HG03432 (cell line): ENCODE measurements at regions not wholly inside any gene's neighbourhood (a gene's known extent, or its start where the extent isn't known, plus 50 kb on each side); places are given as distances from the start of the nearest gene placed in this dataset.

Source experiments
- ATAC-seq: cut with Tn5 transposase; IDR thresholded peaks from one replicate; pipeline ENCODE4 v1.9.1; 2021; ENCODE audit warnings: mild to moderate bottlenecking, moderate library complexity; ENCODE audit not compliant: unreplicated experiment

DNA sequence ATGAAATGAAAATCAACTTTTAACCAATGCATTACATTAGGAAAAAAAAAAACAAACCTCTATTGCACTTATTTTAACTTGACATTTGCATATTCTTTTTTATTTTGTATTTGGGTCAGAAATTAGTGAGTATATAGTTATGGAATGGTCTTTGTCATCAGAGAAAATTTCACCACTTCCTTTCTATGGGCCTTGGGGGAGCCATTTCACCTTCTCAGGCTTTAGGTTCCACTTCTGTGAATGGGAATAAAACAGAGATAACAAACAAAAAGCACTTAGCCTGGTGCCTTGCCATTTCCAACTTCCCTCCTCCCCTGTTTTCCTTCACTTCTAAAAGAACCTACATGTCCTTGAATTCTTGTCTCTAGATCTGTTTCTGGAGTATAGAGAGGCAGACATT lies 168.0 kb upstream of the STT3B start:
- ATAC-seq: no peak

DNA sequence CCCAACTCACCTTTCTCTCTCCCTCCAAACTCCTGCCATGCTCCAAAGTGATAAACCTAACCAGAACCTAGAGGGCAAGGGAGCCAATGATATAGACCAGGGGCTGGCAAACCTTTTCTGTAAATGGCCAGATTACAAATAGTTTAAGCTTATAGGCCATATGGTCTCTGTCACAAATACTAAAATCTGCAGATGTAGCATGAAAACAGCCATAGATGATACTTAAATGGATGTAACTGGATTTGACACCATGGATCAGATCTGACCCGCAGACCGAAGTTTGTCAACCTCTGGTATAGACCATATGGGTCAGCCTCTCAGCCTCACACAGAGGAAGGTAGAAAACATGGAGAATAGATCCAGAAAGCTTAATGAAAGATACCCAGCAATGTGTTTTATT lies 165.2 kb upstream of the STT3B start:
- no peak for ATAC-seq

DNA sequence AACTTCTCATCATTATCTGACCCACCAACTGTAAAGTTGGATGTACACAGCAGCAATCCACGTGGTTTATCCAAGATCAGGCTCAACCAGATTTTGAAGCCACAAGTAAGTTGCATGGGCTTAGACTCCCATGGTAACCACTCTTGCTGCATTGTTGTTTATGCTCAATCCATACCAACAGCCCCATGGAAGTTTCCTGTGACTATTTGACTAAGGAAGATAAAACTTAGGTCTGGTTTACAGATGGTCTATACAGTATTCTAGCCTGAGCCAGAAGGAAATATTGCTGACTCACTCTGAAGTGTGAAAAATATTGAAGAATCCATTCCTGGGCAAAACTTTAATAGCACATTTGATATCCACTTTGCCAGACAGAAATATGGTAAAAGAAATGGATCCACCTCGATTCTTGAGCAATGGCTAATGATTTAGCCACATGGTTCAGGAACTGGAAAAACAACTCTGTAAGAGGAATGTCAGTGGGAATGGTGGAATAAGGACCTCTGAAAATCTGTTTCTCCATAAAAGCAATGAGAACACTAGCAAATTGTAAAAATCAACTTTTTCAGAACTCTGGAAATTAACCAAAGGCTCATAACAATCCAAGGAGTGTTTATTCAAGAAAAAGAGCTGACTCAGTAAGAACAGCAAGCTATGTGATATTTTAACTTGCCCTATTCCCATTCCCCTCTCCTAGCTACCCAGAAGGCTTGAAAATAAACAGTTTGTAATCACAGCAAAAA lies 162.9 kb upstream of the STT3B start:
- no peak for ATAC-seq

DNA sequence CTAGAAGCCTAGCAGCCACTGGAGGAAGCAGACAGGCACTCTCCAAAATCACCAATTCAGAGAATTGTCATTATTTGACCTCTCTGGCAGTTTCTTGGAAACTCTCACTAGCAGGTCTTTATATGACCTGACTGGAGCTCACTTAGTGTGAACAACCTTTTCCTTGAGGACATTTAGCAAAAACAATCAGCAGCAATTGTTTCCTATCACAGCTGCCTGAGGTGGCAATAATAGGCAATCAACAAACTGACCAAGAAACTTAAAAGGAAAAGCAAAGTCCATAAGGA lies 162.4 kb upstream of the STT3B start:
- no peak for ATAC-seq

DNA sequence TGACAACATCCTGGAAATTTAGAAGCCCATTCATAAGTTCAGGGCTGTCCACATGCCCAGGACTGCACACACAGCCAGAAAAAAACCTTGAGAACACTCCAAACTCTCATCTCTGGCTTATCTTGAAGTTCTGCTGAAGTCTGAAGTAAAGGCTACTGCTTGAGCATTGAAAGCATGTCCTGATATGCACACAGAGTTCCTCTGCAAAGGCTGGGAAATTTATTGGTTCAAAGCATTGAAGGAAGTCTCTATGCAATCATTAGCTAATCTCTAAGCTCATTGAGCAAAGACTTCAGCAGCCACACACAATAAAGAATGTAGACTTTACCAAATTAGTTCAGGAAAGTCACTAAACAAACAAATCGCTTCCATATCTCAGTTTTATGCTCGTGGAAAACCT lies 162.0 kb upstream of the STT3B start:
- no peak for ATAC-seq

DNA sequence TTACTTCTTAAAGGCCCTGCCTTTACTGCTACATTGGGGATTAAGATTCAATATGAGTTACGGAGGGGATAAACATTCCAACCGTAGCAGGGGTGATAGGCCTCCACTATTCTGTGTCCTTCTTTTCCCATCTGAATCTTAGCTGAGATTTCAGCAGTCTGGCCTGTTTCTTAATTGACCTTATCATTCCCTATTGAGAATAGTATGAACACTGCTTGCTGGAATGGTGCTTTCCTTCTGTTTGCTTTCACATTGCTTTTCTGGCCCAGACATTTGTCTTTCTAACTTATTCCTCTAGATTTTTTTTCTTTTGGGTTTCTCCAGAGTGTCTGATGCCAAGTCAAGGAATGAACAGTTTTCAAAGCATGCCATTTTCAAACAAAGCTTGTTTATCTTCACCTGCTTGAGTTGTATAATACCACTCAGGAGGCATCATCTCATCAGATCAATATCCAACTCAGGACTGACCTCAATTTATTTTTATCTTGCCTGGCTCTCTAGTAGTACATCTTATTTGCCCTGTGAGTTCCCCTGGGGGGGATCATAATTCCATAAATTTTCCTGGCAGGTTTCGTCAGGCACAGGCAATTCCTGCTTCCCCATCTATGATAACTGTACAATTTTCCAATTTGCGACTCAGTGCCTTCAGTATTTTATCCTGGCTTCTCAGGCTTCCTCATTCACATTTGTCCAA lies 161.1 kb upstream of the STT3B start:
- no peak for ATAC-seq

DNA sequence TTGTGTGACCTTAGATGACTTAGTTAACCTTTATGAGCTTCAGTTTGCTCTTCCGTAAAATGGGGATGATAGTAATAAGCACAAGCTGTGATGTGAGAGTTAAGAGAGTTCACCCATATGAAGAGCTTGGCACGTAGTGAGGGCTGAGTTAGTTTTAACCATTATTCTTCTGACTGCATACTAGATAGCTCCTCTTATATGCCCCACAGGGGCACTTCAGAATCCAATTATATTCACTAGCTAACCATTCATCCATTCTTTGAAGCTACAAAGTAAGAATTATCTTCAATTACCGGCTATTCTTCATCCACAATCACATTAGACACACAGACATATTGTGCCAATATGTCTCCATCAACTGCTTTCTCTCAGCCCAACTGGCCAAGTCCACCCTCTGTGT lies 159.0 kb upstream of the STT3B start:
- ATAC-seq: no peak

DNA sequence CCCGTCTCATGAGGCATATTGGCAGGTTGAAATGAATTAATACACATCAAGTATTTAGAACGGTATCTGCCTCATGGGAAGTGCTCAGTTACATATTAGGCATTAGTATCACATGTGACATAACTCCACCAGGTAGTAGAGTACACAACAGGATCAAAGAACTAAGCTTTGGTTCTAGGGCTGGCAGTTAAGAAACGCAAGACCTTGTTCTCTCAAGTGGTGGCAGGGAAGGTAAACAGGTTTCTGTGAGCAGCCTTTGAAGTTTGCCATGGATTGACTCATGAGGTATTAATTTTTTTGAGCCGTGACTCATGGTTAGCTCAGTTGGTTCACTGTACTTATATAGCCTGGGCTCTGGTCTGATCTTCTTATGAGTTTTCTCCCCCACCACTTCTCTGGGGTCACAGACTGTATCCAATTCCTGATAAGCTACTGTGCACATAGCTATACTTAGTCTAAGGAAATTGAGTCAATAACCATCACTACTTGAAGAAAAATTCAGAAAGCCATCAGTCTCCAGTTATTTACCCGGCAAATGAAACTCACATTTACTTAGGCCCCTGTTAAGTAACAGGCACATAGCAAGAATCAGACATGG lies 155.6 kb upstream of the STT3B start:
- ATAC-seq: peak; percentile 60

DNA sequence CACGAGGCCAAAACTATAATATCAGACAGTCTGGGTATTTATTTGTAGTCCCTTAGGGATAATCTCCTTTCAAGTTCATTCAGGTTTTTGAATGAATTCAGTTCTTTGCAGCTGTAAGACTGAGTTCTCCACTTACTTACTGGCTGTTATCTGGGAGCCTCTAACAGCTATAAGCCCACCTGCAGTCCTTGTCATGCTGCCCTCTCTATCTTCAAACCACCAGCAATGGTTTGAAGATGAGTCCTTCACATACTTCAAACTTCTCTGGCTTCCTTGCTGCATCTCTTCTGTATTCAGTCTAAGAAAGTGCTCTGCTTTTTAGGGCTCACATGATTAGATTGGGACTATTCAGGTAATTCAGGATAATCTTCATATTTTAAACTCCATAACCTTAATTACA lies 154.5 kb upstream of the STT3B start:
- no peak for ATAC-seq

DNA sequence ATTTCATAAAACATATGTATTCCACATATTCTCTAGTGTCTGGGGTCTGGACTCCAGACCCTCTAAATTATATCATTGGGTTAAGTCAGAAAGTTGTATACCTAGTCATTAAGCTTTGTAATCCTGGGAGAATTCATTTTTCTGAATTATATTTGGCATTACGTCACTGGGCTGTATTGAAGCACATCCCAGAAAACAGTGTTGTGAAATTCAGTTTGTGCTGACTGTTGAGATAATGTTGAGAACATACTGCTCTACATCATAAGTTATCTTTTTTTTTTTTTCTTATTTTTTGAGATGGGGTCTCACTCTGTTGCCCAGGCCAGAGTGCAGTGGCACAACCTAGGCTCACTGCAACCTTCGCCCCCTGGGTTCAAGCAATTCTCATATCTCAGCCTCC lies 153.1 kb upstream of the STT3B start:
- ATAC-seq: no peak

DNA sequence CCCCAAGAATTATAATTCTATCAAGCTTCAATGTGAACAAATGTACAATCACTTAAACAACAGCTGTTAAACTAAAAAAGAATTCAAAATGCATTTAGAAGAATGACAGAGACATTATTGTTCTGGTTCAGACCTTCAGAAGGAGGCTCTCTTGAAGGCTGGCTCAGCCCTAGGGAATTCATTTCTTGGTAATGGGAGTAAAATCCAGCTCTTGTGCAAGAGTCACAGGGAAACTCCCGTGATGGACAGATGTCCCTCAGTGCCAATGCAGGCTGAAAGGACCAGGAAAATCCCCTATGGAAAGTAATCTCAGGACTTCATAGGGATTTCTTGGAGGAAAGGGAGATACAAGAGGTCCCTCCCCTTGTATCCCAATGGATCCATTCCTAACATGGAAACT lies 149.9 kb upstream of the STT3B start:
- no peak for ATAC-seq

DNA sequence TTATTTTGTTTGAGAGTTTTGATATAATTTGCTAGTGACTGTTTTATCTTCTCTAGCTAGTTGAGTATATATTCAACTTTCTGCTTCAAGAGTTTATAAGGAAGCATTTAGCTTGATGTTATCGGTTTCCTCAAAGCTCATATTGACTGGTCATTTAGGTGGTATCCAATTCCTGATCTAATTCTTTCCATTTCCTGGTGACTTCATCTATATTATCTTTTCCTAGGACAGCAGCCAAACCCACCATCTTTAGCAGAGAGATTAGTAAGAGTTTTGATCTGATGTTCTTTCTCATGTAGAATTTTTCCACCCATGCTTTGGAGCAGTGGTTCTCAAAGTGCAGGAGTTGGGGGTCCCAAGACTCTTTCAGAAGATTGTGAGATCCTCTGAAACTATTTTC lies 148.6 kb upstream of the STT3B start:
- no peak for ATAC-seq

DNA sequence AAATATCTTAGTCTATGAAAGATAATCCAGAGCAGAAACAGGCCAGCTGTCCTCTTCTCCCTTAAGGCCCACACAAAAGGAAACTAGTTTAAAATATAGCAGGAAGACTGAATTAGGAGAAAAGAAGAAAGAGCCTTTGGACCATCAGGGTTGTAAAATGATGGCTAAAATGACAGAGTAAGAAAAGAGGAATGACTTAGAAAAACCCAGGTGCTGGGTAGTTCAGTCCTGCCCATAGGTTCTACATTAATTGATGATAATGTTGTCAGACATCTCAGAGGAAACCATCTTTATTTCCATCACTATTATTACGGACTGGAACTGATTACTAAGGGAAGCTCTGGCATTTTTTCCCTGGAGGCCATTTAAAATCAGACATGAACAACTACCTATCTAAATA lies 142.8 kb upstream of the STT3B start:
- no peak for ATAC-seq

DNA sequence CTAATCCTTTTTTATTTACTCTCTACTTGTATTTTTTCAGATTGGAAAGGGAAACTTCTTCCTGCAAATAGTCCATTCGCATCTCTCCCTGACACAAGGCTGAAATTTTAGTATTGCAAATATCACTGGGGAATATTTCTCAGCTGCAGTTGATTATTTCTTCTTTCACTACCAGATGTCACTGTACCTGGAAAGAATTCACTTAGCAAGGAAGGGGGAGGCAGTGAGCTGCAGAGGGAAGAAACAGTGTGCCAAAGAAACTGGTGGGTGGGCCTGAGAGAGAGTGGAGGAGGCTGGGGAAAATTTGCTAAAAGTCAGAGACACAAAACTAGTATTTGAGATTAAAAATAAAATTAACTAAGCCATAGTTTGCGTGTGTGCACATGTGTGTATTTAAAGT lies 142.3 kb upstream of the STT3B start:
- no peak for ATAC-seq

DNA sequence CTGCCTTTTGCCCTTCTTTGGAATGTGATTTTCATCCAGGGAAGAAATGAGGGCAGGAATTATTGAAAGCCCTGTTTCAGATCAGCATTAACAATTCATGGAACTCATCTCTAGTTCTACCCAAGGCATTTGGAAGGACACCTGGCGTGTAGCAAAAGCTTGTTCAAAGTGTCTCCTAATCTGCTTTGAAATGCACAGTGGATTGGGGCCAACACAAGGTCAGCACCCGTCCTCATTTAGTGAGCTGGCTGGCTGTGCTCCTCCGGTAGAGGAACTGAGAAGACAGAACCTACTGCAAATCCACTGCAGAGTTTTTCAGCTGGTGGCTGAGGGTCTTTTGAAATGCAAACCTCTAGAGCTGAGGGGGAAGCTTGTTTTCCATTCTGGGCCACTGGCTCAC lies 141.6 kb upstream of the STT3B start:
- peak; percentile 56 for ATAC-seq

DNA sequence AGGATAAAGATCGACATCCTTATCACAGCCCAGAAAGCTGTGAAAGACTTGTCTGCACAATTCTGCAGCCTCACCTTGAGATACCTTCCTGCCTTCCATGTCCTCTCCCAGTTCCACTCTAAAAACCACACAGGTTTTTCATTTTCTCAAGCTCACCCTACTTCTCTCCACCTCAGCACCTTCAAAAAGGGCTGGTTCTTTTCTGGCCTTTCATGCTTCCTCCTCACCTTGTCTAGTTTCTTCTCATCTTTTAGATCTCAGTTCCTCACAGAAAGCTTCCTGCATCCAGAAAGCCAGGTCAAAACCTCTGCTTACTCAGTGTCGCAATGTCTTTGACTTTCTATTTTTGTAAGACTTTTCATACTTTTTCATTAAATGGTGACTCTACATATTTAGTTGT lies 140.2 kb upstream of the STT3B start:
- peak; percentile 65 for ATAC-seq

DNA sequence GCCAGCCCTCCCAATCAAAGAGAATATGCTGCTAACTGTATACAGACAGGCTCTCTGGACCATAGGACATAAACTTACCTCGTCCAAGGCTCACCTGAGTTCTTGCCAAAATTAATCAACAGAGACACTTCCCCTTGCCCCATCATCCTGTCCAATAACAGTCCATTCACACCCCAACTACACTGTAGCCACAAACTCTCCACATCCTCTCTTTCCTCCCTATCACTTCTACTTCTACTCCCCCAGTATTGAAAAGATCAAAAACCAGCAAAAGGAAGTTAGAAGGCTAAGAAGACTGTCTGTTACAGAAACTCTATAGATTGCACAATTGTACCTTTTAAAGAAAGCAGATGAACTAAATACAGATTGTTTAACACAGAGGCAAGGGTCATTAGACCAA lies 133.5 kb upstream of the STT3B start:
- ATAC-seq: peak; percentile 49

DNA sequence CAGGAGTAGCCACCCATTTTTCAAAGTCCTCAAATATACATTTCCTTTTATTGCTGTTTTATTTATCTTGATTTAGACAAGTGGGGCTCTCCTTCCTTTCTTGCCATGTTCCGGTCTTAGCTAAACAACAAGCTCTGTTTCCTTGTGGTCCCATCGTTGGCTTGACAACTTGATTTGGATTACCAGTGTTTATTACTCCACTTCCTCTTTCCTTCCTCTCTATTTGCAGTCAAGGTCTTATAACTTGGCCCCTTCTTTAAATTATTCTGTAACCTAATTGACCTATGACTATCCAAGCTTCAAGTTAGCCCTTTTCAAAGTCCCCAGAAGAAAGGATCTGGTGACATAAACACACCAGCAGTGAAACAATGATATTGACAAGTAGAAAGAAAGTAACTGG lies 130.6 kb upstream of the STT3B start:
- ATAC-seq: no peak

DNA sequence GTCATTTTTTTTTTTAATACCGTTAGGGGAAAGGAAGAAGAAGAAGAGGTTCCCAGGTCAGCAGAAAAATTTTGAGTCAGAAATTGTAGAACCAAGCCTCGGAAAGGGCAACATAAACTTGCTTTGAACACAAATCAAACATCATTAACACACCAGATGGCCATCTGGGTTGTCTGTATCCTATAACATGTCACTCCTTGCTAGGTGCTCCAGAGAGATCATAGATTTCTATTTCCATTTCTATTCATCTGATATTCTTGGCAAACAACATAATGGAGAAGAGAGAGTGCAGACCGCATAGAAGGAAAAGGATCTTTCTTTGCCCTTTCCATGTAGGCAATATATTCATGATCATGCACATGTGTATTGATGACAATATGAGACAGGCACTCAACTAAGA lies 129.5 kb upstream of the STT3B start:
- no peak for ATAC-seq

DNA sequence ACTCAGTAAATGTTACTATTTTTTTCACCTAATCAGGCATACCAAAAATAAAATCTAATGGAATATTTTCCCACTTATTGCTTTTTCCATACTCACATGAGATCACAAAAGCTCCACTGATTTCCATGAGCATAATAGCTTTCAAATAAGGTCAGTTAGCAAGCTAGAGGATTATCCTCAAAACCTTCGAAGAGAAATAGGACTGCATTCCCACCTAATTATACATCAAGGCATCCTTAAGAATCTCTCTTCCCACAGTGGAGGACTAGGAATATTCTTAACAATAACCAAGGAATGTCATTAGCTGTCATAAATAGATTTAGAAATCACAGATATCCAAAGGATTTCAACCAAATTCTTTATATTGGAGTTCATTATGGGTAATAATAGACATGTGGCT lies 127.9 kb upstream of the STT3B start:
- no peak for ATAC-seq

DNA sequence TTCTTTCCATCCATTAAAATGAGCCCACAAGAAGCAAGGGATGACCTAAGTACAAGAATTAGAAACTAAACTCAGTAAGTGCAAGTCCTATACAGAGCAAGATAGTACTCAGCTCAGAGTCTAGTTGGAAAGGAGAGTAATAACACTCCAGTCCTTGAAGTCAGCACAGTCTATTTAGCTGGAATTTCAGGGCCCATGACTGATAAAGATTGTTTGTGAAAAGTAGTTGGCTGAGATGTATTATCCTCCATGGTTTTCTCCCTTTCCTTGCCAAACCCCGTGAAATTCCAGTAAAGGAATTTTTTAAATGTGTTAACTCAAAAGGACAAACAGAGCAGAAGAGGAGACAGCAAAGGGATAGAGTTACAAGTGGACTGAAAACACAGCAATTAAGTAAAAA lies 127.2 kb upstream of the STT3B start:
- ATAC-seq: no peak

DNA sequence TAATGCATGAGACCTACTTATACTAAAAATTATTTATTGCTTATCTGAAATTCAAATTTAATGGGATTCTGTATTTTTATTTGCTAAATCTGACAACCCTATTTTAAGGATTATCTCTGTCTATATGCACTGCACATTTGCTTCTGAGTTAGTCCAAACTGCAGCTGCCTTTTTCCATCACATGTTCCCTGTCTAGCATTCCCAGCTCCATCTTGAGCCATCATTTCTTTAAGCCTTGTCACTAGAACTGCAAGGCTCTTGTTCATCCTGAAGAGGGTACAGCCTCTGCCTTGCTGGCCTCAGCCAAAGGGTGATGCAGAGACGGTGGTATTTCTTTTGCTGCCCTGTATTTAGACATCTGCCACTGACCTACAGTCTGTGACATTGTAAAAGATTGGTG lies 125.8 kb upstream of the STT3B start:
- ATAC-seq: no peak

DNA sequence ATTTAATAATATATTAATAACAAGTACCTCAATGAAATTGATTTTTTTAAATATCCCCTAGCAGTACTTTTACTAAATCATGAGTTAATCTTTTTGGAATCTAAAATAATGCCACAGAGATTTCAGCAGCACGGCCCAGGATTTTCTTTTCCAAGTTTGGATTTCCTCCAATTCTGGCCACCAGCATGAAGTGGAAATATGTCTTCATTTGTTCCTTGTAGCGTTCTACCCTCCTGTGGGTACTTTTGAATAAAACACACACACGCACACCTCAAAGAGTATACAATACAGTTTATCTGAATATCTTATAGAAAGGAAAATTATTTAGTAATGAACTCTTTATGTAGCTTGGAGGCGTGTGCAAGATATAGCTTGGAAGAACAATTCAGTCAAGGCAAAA lies 125.1 kb upstream of the STT3B start:
- ATAC-seq: no peak
